KBM-7 (cell line): ENCODE measurements at regions not wholly inside any gene's neighbourhood (a gene's known extent, or its start where the extent isn't known, plus 50 kb on each side); places are given as distances from the start of the nearest gene placed in this dataset.

Experiments
- DNase-seq: peaks from one replicate; pipeline ENCODE4 v3.0.0-alpha.2; 2015
- in situ Hi-C: fragments of 300-500 bp; cut with MboI; formaldehyde crosslinking; loops from 2 replicates; pipeline ENCODE4 v1.14.3; 2020; ENCODE audit warnings: low sequenced_read_pairs, low pct_unique_long_range_greater_than_20kb, mixed read lengths

GRCh38 chr10:71157435-71157834 is 54.9 kb upstream of the UNC5B start:
- no peak for DNase-seq
- in situ Hi-C loops = no loop called here

DNA sequence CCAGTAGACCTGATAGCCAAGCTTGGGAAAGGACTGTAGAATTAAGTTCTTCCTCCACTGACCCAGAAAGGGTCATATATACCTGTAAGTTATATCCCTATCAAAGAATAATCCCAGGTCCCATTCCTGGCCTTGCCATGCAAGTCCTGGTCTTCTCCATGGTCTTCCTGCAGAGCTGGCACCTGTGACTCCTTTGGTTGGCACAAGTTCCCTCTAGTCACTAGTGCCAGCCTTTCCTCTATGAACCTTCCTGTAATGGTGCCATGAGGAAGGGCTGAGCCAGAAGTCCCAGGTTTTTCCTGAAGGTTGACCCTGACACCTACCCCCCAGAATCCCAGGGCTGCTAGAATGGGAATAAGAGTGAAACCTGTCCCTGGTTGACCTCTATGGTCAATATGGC is 54.1 kb upstream of the UNC5B start:
- in situ Hi-C loops = no loop called here
- no peak for DNase-seq

DNA sequence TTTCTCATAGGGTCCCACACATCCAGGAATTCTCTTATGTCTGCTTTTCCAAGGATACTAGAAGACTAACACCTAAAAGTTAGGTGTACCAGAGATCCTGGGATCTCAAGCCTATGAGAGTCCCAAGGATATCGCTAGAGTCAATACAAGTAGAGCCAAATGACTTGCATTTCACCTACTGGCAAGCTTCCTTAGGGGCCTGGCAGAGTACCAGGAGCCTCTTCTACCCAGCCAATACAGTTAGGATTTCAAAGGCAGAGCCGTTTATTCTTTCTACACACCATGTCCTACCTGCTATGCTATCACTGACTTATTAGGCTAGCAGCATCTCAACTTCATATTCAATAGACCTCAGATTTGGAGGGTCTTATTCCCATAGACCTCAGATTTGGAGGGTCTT is 53.5 kb upstream of the UNC5B start:
- DNase-seq = no peak
- in situ Hi-C loops = no loop called here

DNA sequence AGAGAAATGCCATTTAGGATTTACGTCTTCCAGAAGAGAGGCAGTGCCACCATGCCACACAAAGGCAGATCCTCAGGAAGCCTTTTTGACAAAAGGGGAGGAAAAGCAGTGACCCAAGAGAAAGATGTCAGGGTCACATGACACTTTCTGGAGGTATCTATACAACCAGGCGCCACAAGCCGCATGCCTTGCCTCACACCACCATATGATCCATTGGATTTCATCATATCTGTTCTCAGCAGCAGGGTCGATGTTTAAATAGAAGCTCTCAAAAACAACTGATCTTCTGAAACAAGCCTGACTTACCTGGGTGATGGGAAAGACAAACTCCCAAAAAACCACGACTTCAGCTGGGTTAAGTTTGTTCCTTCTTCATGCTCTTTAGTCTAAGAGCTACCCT is 52.5 kb upstream of the UNC5B start:
- in situ Hi-C loops = no loop called here
- no peak for DNase-seq

- in situ Hi-C loops = no loop called here
- peak; percentile 29 for DNase-seq
These were observed 50.9 kb upstream of the UNC5B start for GRCh38 chr10:71161425-71161824.
